Smooth muscle cell (in vitro differentiated cells): ENCODE measurements at regions not wholly inside any gene's neighbourhood (a gene's known extent, or its start where the extent isn't known, plus 50 kb on each side); places are given as distances from the start of the nearest gene placed in this dataset.

Experiments used
- DNase-seq: peaks from one replicate; lab custom pipeline; 2025; ENCODE audit not compliant: unreplicated experiment; lab: John Stamatoyannopoulos, UW
- H2AFZ ChIP-seq: fragments of 200-600 bp; sonication (generic); 2 replicates; pipeline ENCODE4 v1.6.0; 2016; ENCODE audit warnings: antibody characterized with exemption, low read depth, mild to moderate bottlenecking
- H3F3A ChIP-seq: fragments of 200-600 bp; sonication (generic); 2 replicates; pipeline ENCODE4 v1.6.0; 2017; ENCODE audit warnings: antibody characterized with exemption, low read depth
- H3K27ac ChIP-seq: fragments of 200-600 bp; sonication (generic); 2 replicates; pipeline ENCODE4 v1.5.1; 2016; ENCODE audit warnings: low read depth, mild to moderate bottlenecking
- H3K27me3 ChIP-seq: fragments of 200-600 bp; sonication (generic); 2 replicates; pipeline ENCODE4 v1.6.1; 2016; ENCODE audit warnings: low read depth, mild to moderate bottlenecking
- H3K36me3 ChIP-seq: fragments of 200-600 bp; sonication (generic); 2 replicates; pipeline ENCODE4 v1.5.1; 2016; ENCODE audit warnings: low read depth
- H3K4me1 ChIP-seq: fragments of 200-600 bp; sonication (generic); 2 replicates; pipeline ENCODE4 v1.5.1; 2016; ENCODE audit warnings: low read depth
- H3K4me2 ChIP-seq: fragments of 200-600 bp; sonication (generic); 2 replicates; pipeline ENCODE4 v1.6.0; 2016; ENCODE audit warnings: mild to moderate bottlenecking
- H3K4me3 ChIP-seq: fragments of 200-600 bp; sonication (generic); 2 replicates; pipeline ENCODE4 v1.5.1; 2016; ENCODE audit warnings: mild to moderate bottlenecking
- H3K79me2 ChIP-seq: fragments of 200-600 bp; sonication (generic); 2 replicates; pipeline ENCODE4 v1.6.0; 2016; ENCODE audit warnings: low read depth, mild to moderate bottlenecking
- H3K9ac ChIP-seq: fragments of 200-600 bp; sonication (generic); 2 replicates; pipeline ENCODE4 v1.6.0; 2016; ENCODE audit warnings: low read depth
- H3K9me3 ChIP-seq: fragments of 200-600 bp; sonication (generic); replicated peaks from 2 replicates; pipeline ENCODE4 v1.5.1; 2016; ENCODE audit warnings: low read depth
- H4K20me1 ChIP-seq: fragments of 200-600 bp; sonication (generic); 2 replicates; pipeline ENCODE4 v1.6.0; 2016; ENCODE audit warnings: low read depth
- CTCF ChIP-seq: fragments of 200-600 bp; sonication (generic); IDR thresholded peaks from 2 replicates; pipeline ENCODE4 v1.5.1; 2017; ENCODE audit warnings: borderline replicate concordance, mild to moderate bottlenecking, antibody characterized with exemption; ENCODE audit not compliant: insufficient read depth, poor library complexity, severe bottlenecking
- WGBS: methylation state at CpG from one replicate; pipeline ENCODE4 v1.1.7; 2016; ENCODE audit warnings: low lambda C conversion rate; 5-methylcytosine and 5-hydroxymethylcytosine counted together

- Histone ChIP-seq H3K27ac (no peak overlapping the region), H3K9ac (no peak overlapping the region), H3K36me3 (no peaks in the 10 kb centered on the region), H3K27me3 (no peaks in the 10 kb centered on the region), H3K79me2 (no peaks in the 10 kb centered on the region), H3K4me2 (no peak overlapping the region), H3F3A (no peaks in the 10 kb centered on the region), H3K4me3 (no peak overlapping the region), H3K9me3 (no peaks in the 10 kb centered on the region), H2AFZ (no peak overlapping the region), H3K4me1 (peaks cover 6% of the 10 kb centered on the region), H4K20me1 (no peaks in the 10 kb centered on the region)
- no peak for TF ChIP-seq CTCF
- no peak for DNase-seq
- 26% methylated on average over 6 of the region's 6 CpGs for WGBS
Observed at GRCh38 chr5:74507370-74508005, 133.0 kb downstream of the ENC1 start.

GRCh38 chr5:74506119-74506518 lies 134.4 kb downstream of the ENC1 start:
- Histone ChIP-seq H3K9me3 (no peaks in the 10 kb centered on the region), H3K79me2 (no peaks in the 10 kb centered on the region), H3K4me3 (no peak overlapping the region), H3K4me1 (peaks cover 6% of the 10 kb centered on the region), H3F3A (no peaks in the 10 kb centered on the region), H3K4me2 (no peak overlapping the region), H3K36me3 (no peaks in the 10 kb centered on the region), H3K9ac (no peak overlapping the region), H2AFZ (no peak overlapping the region), H3K27me3 (no peaks in the 10 kb centered on the region), H3K27ac (no peak overlapping the region), H4K20me1 (no peaks in the 10 kb centered on the region)
- WGBS = 84% methylated on average over 8 of the region's 8 CpGs
- DNase-seq = no peak
- no peak for TF ChIP-seq CTCF

- Histone ChIP-seq H3K4me2 (no peak overlapping the region), H3K27me3 (no peaks in the 10 kb centered on the region), H3K9ac (no peak overlapping the region), H3K4me3 (no peak overlapping the region), H3K9me3 (no peaks in the 10 kb centered on the region), H3K27ac (no peak overlapping the region), H4K20me1 (no peaks in the 10 kb centered on the region), H3K4me1 (peaks cover 15% of the 10 kb centered on the region), H3K36me3 (no peaks in the 10 kb centered on the region), H3K79me2 (no peaks in the 10 kb centered on the region), H2AFZ (no peak overlapping the region), H3F3A (peaks cover 4% of the 10 kb centered on the region)
- DNase-seq = no peak
- 96% methylated on average over 3 of the region's 3 CpGs for WGBS
- TF ChIP-seq CTCF = no peak
Observed at GRCh38 chr5:74504463-74504862, 136.1 kb downstream of the ENC1 start.

- no peak overlapping the region for H3K27ac ChIP-seq
- no peak overlapping the region for H3K4me2 ChIP-seq
- WGBS = 56% methylated on average over 3 of the region's 3 CpGs
- H3K9me3 ChIP-seq = no peaks in the 10 kb centered on the region
- H3K9ac ChIP-seq = no peak overlapping the region
- no peaks in the 10 kb centered on the region for H4K20me1 ChIP-seq
- H3K4me1 ChIP-seq = peaks cover 17% of the 10 kb centered on the region
- no peaks in the 10 kb centered on the region for H3K79me2 ChIP-seq
- no peaks in the 10 kb centered on the region for H3K36me3 ChIP-seq
- no peak for DNase-seq
- no peak overlapping the region for H2AFZ ChIP-seq
- no peak overlapping the region for H3K4me3 ChIP-seq
- H3F3A ChIP-seq = peaks cover 12% of the 10 kb centered on the region
- TF ChIP-seq CTCF = no peak
- H3K27me3 ChIP-seq = no peaks in the 10 kb centered on the region
Observed at GRCh38 chr5:74502479-74502950, 138.0 kb downstream of the ENC1 start.
